ENCODE measurements at regions not wholly inside any gene's neighbourhood (a gene's known extent, or its start where the extent isn't known, plus 50 kb on each side); places are given as distances from the start of the nearest gene placed in this dataset.

DNA sequence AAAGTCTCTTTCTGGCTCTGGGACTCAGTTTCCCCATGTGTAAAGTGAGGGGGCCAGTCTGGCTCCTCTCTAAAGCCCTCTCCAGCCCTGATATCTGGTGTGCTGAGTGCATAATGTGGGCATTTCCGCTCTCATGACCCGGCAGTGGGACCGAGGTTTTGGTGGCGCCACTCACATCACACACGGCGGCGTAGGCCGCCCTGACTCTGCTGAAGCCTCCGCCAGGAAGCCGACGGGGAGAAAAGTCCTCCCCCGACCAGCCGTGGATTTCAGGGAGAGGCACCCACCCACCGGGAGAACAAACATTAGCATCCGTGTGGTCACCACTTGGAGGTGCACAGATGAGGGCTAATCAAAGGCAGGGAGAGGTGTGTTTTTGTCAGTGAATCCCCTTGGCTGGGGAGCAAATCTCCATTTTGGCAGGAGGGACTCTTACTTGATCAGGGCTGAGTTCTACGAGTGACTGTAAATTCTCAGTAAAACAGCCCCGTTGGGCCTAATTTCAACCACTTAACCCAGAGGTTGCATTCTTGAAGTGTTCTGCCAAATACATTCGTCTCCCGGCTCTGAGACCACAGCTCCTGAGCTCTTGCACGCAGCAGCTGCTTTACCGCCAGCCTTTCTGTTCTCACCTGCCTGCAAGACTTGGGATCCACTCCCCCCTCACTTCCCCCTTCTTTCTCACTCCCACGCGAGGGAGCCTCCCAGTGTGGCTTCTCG lies 118.2 kb downstream of the FOXD2 start:
- Mint-ChIP-seq H3K27ac (no peak overlapping the region), H3K27me3 (peaks cover 18% of the 10 kb centered on the region), H3K4me3 (no peak overlapping the region), H3K9me3 (ENCODE audit: insufficient read depth) (no peaks in the 10 kb centered on the region), H3K4me1 (no peaks in the 10 kb centered on the region)
- ChIA-PET CTCF (no interaction called here), POLR2A (no interaction called here)
- ATAC-seq (ENCODE audit: low read depth) (no peak), DNase-seq (no peak)
- Histone ChIP-seq H3K36me3 (replicated peaks in 1 of 2; ENCODE audit: control extremely low read depth in 1 of 2, control insufficient read depth in 1 of 2, extremely low read depth in 1 of 2, insufficient read depth in 2 of 2, low read length in 1 of 2) (no peaks in the 10 kb centered on the region), H3K79me2 (ENCODE audit: control insufficient read depth, insufficient read depth, low read length) (no peaks in the 10 kb centered on the region), H3K27ac (ENCODE audit: low read length in 2 of 2) (no peak overlapping the region), H3K9ac (ENCODE audit: low read length) (no peak overlapping the region), H3K4me1 (ENCODE audit: control insufficient read depth in 2 of 2, insufficient read depth in 2 of 2, low read length in 2 of 2) (no peaks in the 10 kb centered on the region), H3K27me3 (replicated peaks in 1 of 4; ENCODE audit: control extremely low read depth in 1 of 4, control insufficient read depth in 3 of 4, insufficient read depth in 4 of 4, low read length in 3 of 4) (peaks cover 0 to under 1% (median 0%) of the 10 kb centered on the region in 4 experiments), H2AFZ (ENCODE audit: insufficient read depth, low read depth, low read length, poor library complexity, severe bottlenecking) (no peak overlapping the region), H3K9me3 (ENCODE audit: control extremely low read depth in 1 of 3, control insufficient read depth in 2 of 3, insufficient read depth in 1 of 3, low read length in 2 of 3) (no peaks in the 10 kb centered on the region), H3K4me2 (replicated peaks; ENCODE audit: low read depth, low read length, poor library complexity, severe bottlenecking) (no peak overlapping the region), H4K20me1 (ENCODE audit: control insufficient read depth, insufficient read depth, low read length, poor library complexity, severe bottlenecking) (no peaks in the 10 kb centered on the region), H3K4me3 (ENCODE audit: control extremely low read depth in 1 of 5, extremely low read depth in 1 of 5, insufficient read depth in 1 of 5, low read depth in 2 of 5, low read length in 4 of 5) (no peak overlapping the region)
- intact Hi-C loops (cut with micrococcal nuclease) = no loop called here
- WGBS (ENCODE audit: insufficient coverage) = 87% methylated on average over 20 of the region's 24 CpGs
- TF ChIP-seq, protein P1, sequence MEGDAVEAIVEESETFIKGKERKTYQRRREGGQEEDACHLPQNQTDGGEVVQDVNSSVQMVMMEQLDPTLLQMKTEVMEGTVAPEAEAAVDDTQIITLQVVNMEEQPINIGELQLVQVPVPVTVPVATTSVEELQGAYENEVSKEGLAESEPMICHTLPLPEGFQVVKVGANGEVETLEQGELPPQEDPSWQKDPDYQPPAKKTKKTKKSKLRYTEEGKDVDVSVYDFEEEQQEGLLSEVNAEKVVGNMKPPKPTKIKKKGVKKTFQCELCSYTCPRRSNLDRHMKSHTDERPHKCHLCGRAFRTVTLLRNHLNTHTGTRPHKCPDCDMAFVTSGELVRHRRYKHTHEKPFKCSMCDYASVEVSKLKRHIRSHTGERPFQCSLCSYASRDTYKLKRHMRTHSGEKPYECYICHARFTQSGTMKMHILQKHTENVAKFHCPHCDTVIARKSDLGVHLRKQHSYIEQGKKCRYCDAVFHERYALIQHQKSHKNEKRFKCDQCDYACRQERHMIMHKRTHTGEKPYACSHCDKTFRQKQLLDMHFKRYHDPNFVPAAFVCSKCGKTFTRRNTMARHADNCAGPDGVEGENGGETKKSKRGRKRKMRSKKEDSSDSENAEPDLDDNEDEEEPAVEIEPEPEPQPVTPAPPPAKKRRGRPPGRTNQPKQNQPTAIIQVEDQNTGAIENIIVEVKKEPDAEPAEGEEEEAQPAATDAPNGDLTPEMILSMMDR (IDR thresholded peaks at IDR 0.05) = no peak
- TF ChIP-seq EZH2 (IDR thresholded peaks at IDR 0.05; ENCODE audit: borderline replicate concordance, insufficient read depth, low read depth, low read length, poor library complexity, severe bottlenecking) = no peak

DNA sequence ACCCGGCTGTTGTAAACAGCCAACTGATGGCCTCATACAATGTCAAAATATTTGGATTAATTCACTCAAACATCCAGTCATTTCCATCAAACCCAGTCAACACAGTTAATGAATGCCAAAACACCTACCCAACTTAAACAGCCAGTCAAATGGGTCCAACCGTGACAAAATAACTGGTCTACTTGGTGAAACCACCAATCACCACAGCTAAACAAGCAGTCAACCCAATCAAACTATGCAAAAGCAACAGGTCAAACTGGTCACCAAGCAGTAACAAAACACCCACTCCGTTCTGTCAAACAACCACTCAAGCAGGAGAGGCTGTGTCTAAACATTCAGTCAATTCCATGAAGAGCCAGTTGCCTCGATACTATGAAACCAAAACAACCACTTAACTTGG lies 119.2 kb downstream of the FOXD2 start:
- ATAC-seq (ENCODE audit: low read depth) (no peak), DNase-seq (no peak)
- Histone ChIP-seq H3K4me1 (ENCODE audit: control insufficient read depth in 2 of 2, insufficient read depth in 2 of 2, low read length in 2 of 2) (no peaks in the 10 kb centered on the region), H3K36me3 (replicated peaks in 1 of 2; ENCODE audit: control extremely low read depth in 1 of 2, control insufficient read depth in 1 of 2, extremely low read depth in 1 of 2, insufficient read depth in 2 of 2, low read length in 1 of 2) (no peaks in the 10 kb centered on the region), H3K4me2 (replicated peaks; ENCODE audit: low read depth, low read length, poor library complexity, severe bottlenecking) (no peak overlapping the region), H4K20me1 (ENCODE audit: control insufficient read depth, insufficient read depth, low read length, poor library complexity, severe bottlenecking) (no peaks in the 10 kb centered on the region), H3K27ac (ENCODE audit: low read length in 2 of 2) (no peak overlapping the region), H3K4me3 (ENCODE audit: control extremely low read depth in 1 of 5, extremely low read depth in 1 of 5, insufficient read depth in 1 of 5, low read depth in 2 of 5, low read length in 4 of 5) (no peak overlapping the region), H3K79me2 (ENCODE audit: control insufficient read depth, insufficient read depth, low read length) (no peaks in the 10 kb centered on the region), H3K9ac (ENCODE audit: low read length) (no peak overlapping the region), H3K27me3 (replicated peaks in 1 of 4; ENCODE audit: control extremely low read depth in 1 of 4, control insufficient read depth in 3 of 4, insufficient read depth in 4 of 4, low read length in 3 of 4) (peaks cover 0 to 3% (median 0%) of the 10 kb centered on the region in 4 experiments), H3K9me3 (ENCODE audit: control extremely low read depth in 1 of 3, control insufficient read depth in 2 of 3, insufficient read depth in 1 of 3, low read length in 2 of 3) (no peaks in the 10 kb centered on the region), H2AFZ (ENCODE audit: insufficient read depth, low read depth, low read length, poor library complexity, severe bottlenecking) (no peak overlapping the region)
- intact Hi-C loops (cut with micrococcal nuclease) = no loop called here
- Mint-ChIP-seq H3K27me3 (peaks cover 18% of the 10 kb centered on the region), H3K27ac (no peak overlapping the region), H3K4me3 (no peak overlapping the region), H3K9me3 (ENCODE audit: insufficient read depth) (no peaks in the 10 kb centered on the region), H3K4me1 (no peaks in the 10 kb centered on the region)
- 97% methylated on average over 3 of the region's 4 CpGs for WGBS (ENCODE audit: insufficient coverage)
- TF ChIP-seq, protein P1 (IDR thresholded peaks at IDR 0.05) = no peak
- TF ChIP-seq EZH2 (IDR thresholded peaks at IDR 0.05; ENCODE audit: borderline replicate concordance, insufficient read depth, low read depth, low read length, poor library complexity, severe bottlenecking) = no peak
- POLR2A ChIA-PET = no interaction called here
- CTCF ChIA-PET = no interaction called here

Measured in B cell (primary cell).